Globus pallidus (tissue), 1 donor: ENCODE measurements at regions not wholly inside any gene's neighbourhood (a gene's known extent, or its start where the extent isn't known, plus 50 kb on each side); places are given as distances from the start of the nearest gene placed in this dataset.

Experiments used
- DNase-seq: peaks from one replicate; pipeline ENCODE4 v3.0.0-alpha.2; 2015; ENCODE audit warnings: low spot score

GRCh38 chr1:30271401-30272276 lies 451.7 kb downstream of the MATN1 start:
- no peak for DNase-seq

- no peak for DNase-seq
These were observed 452.9 kb downstream of the MATN1 start for GRCh38 chr1:30270461-30270860.

- no peak for DNase-seq
These were observed 454.3 kb downstream of the MATN1 start for GRCh38 chr1:30268923-30269666.

- DNase-seq: no peak
These were observed 455.5 kb downstream of the MATN1 start for GRCh38 chr1:30267856-30268255.

GRCh38 chr1:30267046-30267445 lies 456.3 kb downstream of the MATN1 start:
- DNase-seq: no peak

- no peak for DNase-seq
These were observed 458.0 kb downstream of the MATN1 start for GRCh38 chr1:30265127-30266070.

- no peak for DNase-seq
These were observed 458.7 kb downstream of the MATN1 start for GRCh38 chr1:30264672-30265025.

- no peak for DNase-seq
These were observed 459.3 kb downstream of the MATN1 start for GRCh38 chr1:30263888-30264671.

GRCh38 chr1:30263405-30263804 lies 460.0 kb downstream of the MATN1 start:
- no peak for DNase-seq

GRCh38 chr1:30262158-30262557 lies 461.2 kb downstream of the MATN1 start:
- DNase-seq: no peak

GRCh38 chr1:30260318-30260717 lies 463.1 kb downstream of the MATN1 start:
- no peak for DNase-seq

- DNase-seq: no peak
These were observed 463.8 kb downstream of the MATN1 start for GRCh38 chr1:30259631-30260030.

GRCh38 chr1:30258876-30259275 lies 464.5 kb downstream of the MATN1 start:
- DNase-seq: no peak

GRCh38 chr1:30258471-30258870 lies 464.9 kb downstream of the MATN1 start:
- no peak for DNase-seq

GRCh38 chr1:30257742-30258380 lies 465.5 kb downstream of the MATN1 start:
- DNase-seq: no peak

- DNase-seq: no peak
These were observed 466.1 kb downstream of the MATN1 start for GRCh38 chr1:30257322-30257721.

- DNase-seq: no peak
These were observed 466.5 kb downstream of the MATN1 start for GRCh38 chr1:30256911-30257310.

- no peak for DNase-seq
These were observed 468.2 kb downstream of the MATN1 start for GRCh38 chr1:30255111-30255724.

- no peak for DNase-seq
These were observed 469.5 kb downstream of the MATN1 start for GRCh38 chr1:30253807-30254440.

- no peak for DNase-seq
These were observed 470.0 kb downstream of the MATN1 start for GRCh38 chr1:30253361-30253760.
